K562 (cell line): ENCODE measurements at regions not wholly inside any gene's neighbourhood (a gene's known extent, or its start where the extent isn't known, plus 50 kb on each side); places are given as distances from the start of the nearest gene placed in this dataset.

Source experiments
- BCL6 ChIP-seq: fragments of 250-450 bp; sonication (Bioruptor Pico); IDR thresholded peaks from 2 replicates; pipeline ENCODE4 v1.4.0; 2020
- CHD4 ChIP-seq: fragments of 200-600 bp; sonication (generic); IDR thresholded peaks from 3 replicates; pipeline ENCODE4 v1.6.1; 2012; ENCODE audit warnings: low read depth, mild to moderate bottlenecking, mixed read lengths, low read length, inconsistent platforms; ENCODE audit not compliant: insufficient read depth, insufficient replicate concordance, poor library complexity, severe bottlenecking
- CREM ChIP-seq: IDR thresholded peaks from 2 replicates; pipeline ENCODE4 v1.6.1; 2014; ENCODE audit warnings: antibody characterized with exemption, low read depth
- TOE1 ChIP-seq, 2 experiments: fragments of 450-650 bp in 1 of 2; sonication (generic) in 1 of 2; formaldehyde crosslinking in 1 of 2; IDR thresholded peaks; 2 replicates each; pipeline versions ENCODE4 v1.7.1 to v1.8.0; 2016 to 2022; ENCODE audit warnings: borderline replicate concordance in 2 of 2, mild to moderate bottlenecking in 2 of 2, antibody characterized with exemption in 1 of 2, inconsistent platforms in 1 of 2, low read depth in 1 of 2, missing genetic modification reagents in 1 of 2, moderate library complexity in 1 of 2
- TF ChIP-seq, protein P1 (sequence below): sonication (generic); formaldehyde crosslinking; IDR thresholded peaks from 2 replicates; pipeline ENCODE4 v1.8.0; 2022; ENCODE audit warnings: mild to moderate bottlenecking, missing genetic modification reagents
- TF ChIP-seq, protein P2 (sequence below), 3 experiments: IDR thresholded peaks in 2 of 3; conservative IDR thresholded peaks in 1 of 3; 2 replicates each; pipeline ENCODE4 v1.5.1; 2011 to 2012; ENCODE audit warnings: low read length in 3 of 3, mild to moderate bottlenecking in 3 of 3, control low read depth in 2 of 3, improper control_type of control experiment in 1 of 3, inconsistent platforms in 1 of 3, low read depth in 1 of 3, mixed read lengths in 1 of 3, moderate library complexity in 1 of 3; ENCODE audit not compliant: insufficient read depth in 2 of 3

DNA sequence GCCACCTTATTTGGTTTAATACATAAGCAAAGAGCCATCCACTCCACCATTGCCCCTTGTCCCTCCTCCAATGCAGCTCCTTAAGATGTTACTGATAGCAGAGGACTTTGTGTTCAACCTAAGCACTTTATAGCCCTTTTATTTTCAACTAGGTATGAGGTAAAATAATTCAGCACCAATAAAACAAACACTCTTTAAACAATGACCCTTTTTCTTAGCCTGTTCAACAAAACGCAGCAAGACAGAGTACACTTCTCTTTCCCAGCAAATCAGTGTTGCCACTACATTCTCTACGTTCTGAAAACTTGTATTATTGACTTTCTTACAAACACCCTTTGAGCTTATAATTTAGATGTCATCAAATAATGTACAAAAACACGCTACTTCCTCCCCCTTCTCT is 104.0 kb upstream of the IGLL5 start:
- TF ChIP-seq BCL6 (CRISPR knock-in tag): no peak
- no peak for TF ChIP-seq CHD4
- no peak for TF ChIP-seq CREM
- TF ChIP-seq TOE1 (IDR thresholded peaks at IDR 0.05; ENCODE audit: borderline replicate concordance): no peak
- TF ChIP-seq TOE1 (CRISPR knock-in tag; IDR thresholded peaks at IDR 0.05; ENCODE audit: borderline replicate concordance, low read depth): no peak
- TF ChIP-seq, protein P1, sequence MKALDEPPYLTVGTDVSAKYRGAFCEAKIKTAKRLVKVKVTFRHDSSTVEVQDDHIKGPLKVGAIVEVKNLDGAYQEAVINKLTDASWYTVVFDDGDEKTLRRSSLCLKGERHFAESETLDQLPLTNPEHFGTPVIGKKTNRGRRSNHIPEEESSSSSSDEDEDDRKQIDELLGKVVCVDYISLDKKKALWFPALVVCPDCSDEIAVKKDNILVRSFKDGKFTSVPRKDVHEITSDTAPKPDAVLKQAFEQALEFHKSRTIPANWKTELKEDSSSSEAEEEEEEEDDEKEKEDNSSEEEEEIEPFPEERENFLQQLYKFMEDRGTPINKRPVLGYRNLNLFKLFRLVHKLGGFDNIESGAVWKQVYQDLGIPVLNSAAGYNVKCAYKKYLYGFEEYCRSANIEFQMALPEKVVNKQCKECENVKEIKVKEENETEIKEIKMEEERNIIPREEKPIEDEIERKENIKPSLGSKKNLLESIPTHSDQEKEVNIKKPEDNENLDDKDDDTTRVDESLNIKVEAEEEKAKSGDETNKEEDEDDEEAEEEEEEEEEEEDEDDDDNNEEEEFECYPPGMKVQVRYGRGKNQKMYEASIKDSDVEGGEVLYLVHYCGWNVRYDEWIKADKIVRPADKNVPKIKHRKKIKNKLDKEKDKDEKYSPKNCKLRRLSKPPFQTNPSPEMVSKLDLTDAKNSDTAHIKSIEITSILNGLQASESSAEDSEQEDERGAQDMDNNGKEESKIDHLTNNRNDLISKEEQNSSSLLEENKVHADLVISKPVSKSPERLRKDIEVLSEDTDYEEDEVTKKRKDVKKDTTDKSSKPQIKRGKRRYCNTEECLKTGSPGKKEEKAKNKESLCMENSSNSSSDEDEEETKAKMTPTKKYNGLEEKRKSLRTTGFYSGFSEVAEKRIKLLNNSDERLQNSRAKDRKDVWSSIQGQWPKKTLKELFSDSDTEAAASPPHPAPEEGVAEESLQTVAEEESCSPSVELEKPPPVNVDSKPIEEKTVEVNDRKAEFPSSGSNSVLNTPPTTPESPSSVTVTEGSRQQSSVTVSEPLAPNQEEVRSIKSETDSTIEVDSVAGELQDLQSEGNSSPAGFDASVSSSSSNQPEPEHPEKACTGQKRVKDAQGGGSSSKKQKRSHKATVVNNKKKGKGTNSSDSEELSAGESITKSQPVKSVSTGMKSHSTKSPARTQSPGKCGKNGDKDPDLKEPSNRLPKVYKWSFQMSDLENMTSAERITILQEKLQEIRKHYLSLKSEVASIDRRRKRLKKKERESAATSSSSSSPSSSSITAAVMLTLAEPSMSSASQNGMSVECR (CRISPR knock-in tag): no peak
- TF ChIP-seq, protein P2, sequence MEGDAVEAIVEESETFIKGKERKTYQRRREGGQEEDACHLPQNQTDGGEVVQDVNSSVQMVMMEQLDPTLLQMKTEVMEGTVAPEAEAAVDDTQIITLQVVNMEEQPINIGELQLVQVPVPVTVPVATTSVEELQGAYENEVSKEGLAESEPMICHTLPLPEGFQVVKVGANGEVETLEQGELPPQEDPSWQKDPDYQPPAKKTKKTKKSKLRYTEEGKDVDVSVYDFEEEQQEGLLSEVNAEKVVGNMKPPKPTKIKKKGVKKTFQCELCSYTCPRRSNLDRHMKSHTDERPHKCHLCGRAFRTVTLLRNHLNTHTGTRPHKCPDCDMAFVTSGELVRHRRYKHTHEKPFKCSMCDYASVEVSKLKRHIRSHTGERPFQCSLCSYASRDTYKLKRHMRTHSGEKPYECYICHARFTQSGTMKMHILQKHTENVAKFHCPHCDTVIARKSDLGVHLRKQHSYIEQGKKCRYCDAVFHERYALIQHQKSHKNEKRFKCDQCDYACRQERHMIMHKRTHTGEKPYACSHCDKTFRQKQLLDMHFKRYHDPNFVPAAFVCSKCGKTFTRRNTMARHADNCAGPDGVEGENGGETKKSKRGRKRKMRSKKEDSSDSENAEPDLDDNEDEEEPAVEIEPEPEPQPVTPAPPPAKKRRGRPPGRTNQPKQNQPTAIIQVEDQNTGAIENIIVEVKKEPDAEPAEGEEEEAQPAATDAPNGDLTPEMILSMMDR (IDR thresholded peaks at IDR 0.05 in 2 of 3, conservative IDR thresholded peaks at IDR 0.05 in 1 of 3; ENCODE audit: insufficient read depth in 2 of 3, low read depth in 1 of 3, low read length in 3 of 3): no peak
